ENCODE measurements at regions not wholly inside any gene's neighbourhood (a gene's known extent, or its start where the extent isn't known, plus 50 kb on each side); places are given as distances from the start of the nearest gene placed in this dataset.

GRCh38 chr3:26358405-26358804, 264.2 kb upstream of the LRRC3B start:
- TF ChIP-seq POLR2A (IDR thresholded peaks at IDR 0.05) (no peak), CTCF (IDR thresholded peaks at IDR 0.05) (no peak)
- H3K27me3 ChIP-seq = no peaks in the 10 kb centered on the region
- no peaks in the 10 kb centered on the region for H3K4me1 ChIP-seq
- no peak for DNase-seq
- H3K36me3 ChIP-seq = no peaks in the 10 kb centered on the region
- H3K27ac ChIP-seq = no peak overlapping the region
- H3K9me3 ChIP-seq = no peaks in the 10 kb centered on the region
- H3K4me3 ChIP-seq = no peak overlapping the region

GRCh38 chr3:26365706-26366105, 256.9 kb upstream of the LRRC3B start:
- DNase-seq = no peak
- no peak overlapping the region for H3K4me3 ChIP-seq
- no peaks in the 10 kb centered on the region for H3K36me3 ChIP-seq
- no peaks in the 10 kb centered on the region for H3K27me3 ChIP-seq
- H3K4me1 ChIP-seq = no peaks in the 10 kb centered on the region
- H3K9me3 ChIP-seq = no peaks in the 10 kb centered on the region
- TF ChIP-seq CTCF (IDR thresholded peaks at IDR 0.05) (no peak), POLR2A (IDR thresholded peaks at IDR 0.05) (no peak)
- H3K27ac ChIP-seq = no peak overlapping the region

- no peak for DNase-seq
- Histone ChIP-seq H3K27ac (no peak overlapping the region), H3K27me3 (no peaks in the 10 kb centered on the region), H3K9me3 (no peaks in the 10 kb centered on the region), H3K36me3 (no peaks in the 10 kb centered on the region), H3K4me1 (no peaks in the 10 kb centered on the region), H3K4me3 (no peak overlapping the region)
- TF ChIP-seq CTCF (IDR thresholded peaks at IDR 0.05) = no peak
- TF ChIP-seq POLR2A (IDR thresholded peaks at IDR 0.05) = no peak
Observed at GRCh38 chr3:26368312-26368711, 254.3 kb upstream of the LRRC3B start.

GRCh38 chr3:26369133-26369532, 253.4 kb upstream of the LRRC3B start:
- no peaks in the 10 kb centered on the region for H3K36me3 ChIP-seq
- no peak overlapping the region for H3K27ac ChIP-seq
- no peaks in the 10 kb centered on the region for H3K27me3 ChIP-seq
- no peaks in the 10 kb centered on the region for H3K9me3 ChIP-seq
- H3K4me3 ChIP-seq = no peak overlapping the region
- no peaks in the 10 kb centered on the region for H3K4me1 ChIP-seq
- no peak for TF ChIP-seq CTCF (IDR thresholded peaks at IDR 0.05)
- no peak for TF ChIP-seq POLR2A (IDR thresholded peaks at IDR 0.05)
- no peak for DNase-seq

GRCh38 chr3:26375843-26376530, 246.6 kb upstream of the LRRC3B start:
- Histone ChIP-seq H3K27me3 (no peaks in the 10 kb centered on the region), H3K9me3 (no peaks in the 10 kb centered on the region), H3K36me3 (no peaks in the 10 kb centered on the region), H3K4me1 (no peaks in the 10 kb centered on the region), H3K4me3 (no peak overlapping the region), H3K27ac (no peak overlapping the region)
- DNase-seq = no peak
- no peak for TF ChIP-seq CTCF (IDR thresholded peaks at IDR 0.05)

GRCh38 chr3:26381411-26381810, 241.2 kb upstream of the LRRC3B start:
- DNase-seq = no peak
- TF ChIP-seq POLR2A (IDR thresholded peaks at IDR 0.05) (no peak), CTCF (IDR thresholded peaks at IDR 0.05) (no peak)
- no peaks in the 10 kb centered on the region for H3K9me3 ChIP-seq
- H3K27ac ChIP-seq = no peak overlapping the region
- no peaks in the 10 kb centered on the region for H3K36me3 ChIP-seq
- H3K27me3 ChIP-seq = no peaks in the 10 kb centered on the region
- no peaks in the 10 kb centered on the region for H3K4me1 ChIP-seq
- no peak overlapping the region for H3K4me3 ChIP-seq
